Trophoblast cell (in vitro differentiated cells and primary cell): ENCODE measurements at regions not wholly inside any gene's neighbourhood (a gene's known extent, or its start where the extent isn't known, plus 50 kb on each side); places are given as distances from the start of the nearest gene placed in this dataset.

ENCODE experiments used
- DNase-seq, 2 donors: peaks; one replicate each; pipeline ENCODE4 v3.0.0-alpha.2; 2016
- H2AFZ ChIP-seq: 2 replicates; pipeline ENCODE4 v1.6.1; 2013; ENCODE audit warnings: low read length, moderate library complexity, mild to moderate bottlenecking; ENCODE audit not compliant: insufficient read depth, poor library complexity
- H2AK5ac ChIP-seq: 2 replicates; pipeline ENCODE4 v1.6.1; 2013; ENCODE audit warnings: mild to moderate bottlenecking, low read length
- H2BK120ac ChIP-seq: 2 replicates; pipeline ENCODE4 v1.6.1; 2013; ENCODE audit warnings: low read length, mild to moderate bottlenecking, moderate library complexity; ENCODE audit not compliant: insufficient read depth, poor library complexity
- H2BK12ac ChIP-seq: 2 replicates; pipeline ENCODE4 v1.6.1; 2013; ENCODE audit warnings: mild to moderate bottlenecking, low read length, moderate library complexity
- H2BK5ac ChIP-seq: 2 replicates; pipeline ENCODE4 v1.6.1; 2013; ENCODE audit warnings: low read length, low read depth, moderate library complexity, mild to moderate bottlenecking; ENCODE audit not compliant: poor library complexity
- H3K14ac ChIP-seq: 2 replicates; pipeline ENCODE4 v1.6.1; 2013; ENCODE audit warnings: mild to moderate bottlenecking, low read length
- H3K18ac ChIP-seq: 2 replicates; pipeline ENCODE4 v1.6.1; 2013; ENCODE audit warnings: mild to moderate bottlenecking, low read length
- H3K23ac ChIP-seq: 2 replicates; pipeline ENCODE4 v1.6.1; 2013; ENCODE audit warnings: low read length
- H3K27ac ChIP-seq: 2 replicates; pipeline ENCODE4 v1.5.1; 2013; ENCODE audit warnings: low read depth, mild to moderate bottlenecking, inconsistent platforms, low read length, moderate library complexity
- H3K27me3 ChIP-seq: 2 replicates; pipeline ENCODE4 v1.6.1; 2013; ENCODE audit warnings: inconsistent platforms, mild to moderate bottlenecking, low read length, moderate library complexity; ENCODE audit not compliant: insufficient read depth
- H3K36me3 ChIP-seq, 2 experiments: 1 replicate in 1 of 2; 2 replicates in 1 of 2; pipeline ENCODE4 v1.6.1; 2013; ENCODE audit warnings: low read length in 2 of 2, mild to moderate bottlenecking in 2 of 2, moderate library complexity in 1 of 2; ENCODE audit not compliant: insufficient read depth in 2 of 2, control insufficient read depth in 1 of 2
- H3K4ac ChIP-seq: 2 replicates; pipeline ENCODE4 v1.6.1; 2013; ENCODE audit warnings: low read depth, mild to moderate bottlenecking, low read length, moderate library complexity
- H3K4me1 ChIP-seq, 2 experiments: 1 replicate in 1 of 2; 2 replicates in 1 of 2; pipeline ENCODE4 v1.6.1; 2013; ENCODE audit warnings: low read length in 2 of 2, mild to moderate bottlenecking in 2 of 2, moderate library complexity in 1 of 2; ENCODE audit not compliant: insufficient read depth in 2 of 2, control insufficient read depth in 1 of 2
- H3K4me2 ChIP-seq: 2 replicates; pipeline ENCODE4 v1.6.1; 2013; ENCODE audit warnings: inconsistent platforms, mild to moderate bottlenecking, low read length, moderate library complexity
- H3K4me3 ChIP-seq: 2 replicates; pipeline ENCODE4 v1.5.1; 2013; ENCODE audit warnings: mild to moderate bottlenecking, low read depth, low read length, inconsistent platforms
- H3K79me1 ChIP-seq: one replicate; pipeline ENCODE4 v1.6.1; 2013; ENCODE audit warnings: low read length
- H3K79me2 ChIP-seq: 2 replicates; pipeline ENCODE4 v1.6.1; 2013; ENCODE audit warnings: low read length, mild to moderate bottlenecking; ENCODE audit not compliant: control insufficient read depth, insufficient read depth, poor library complexity
- H3K9ac ChIP-seq: 2 replicates; pipeline ENCODE4 v1.6.1; 2013; ENCODE audit warnings: mild to moderate bottlenecking, low read length
- H3K9me3 ChIP-seq: 2 replicates; pipeline ENCODE4 v1.6.1; 2013; ENCODE audit warnings: low read depth, mild to moderate bottlenecking, control low read depth, inconsistent platforms, low read length; ENCODE audit not compliant: insufficient read depth
- H4K12ac ChIP-seq: 2 replicates; pipeline ENCODE4 v1.6.1; 2013; ENCODE audit warnings: low read depth, mild to moderate bottlenecking, low read length, moderate library complexity
- H4K8ac ChIP-seq: 2 replicates; pipeline ENCODE4 v1.6.1; 2013; ENCODE audit warnings: low read depth, mild to moderate bottlenecking, low read length, moderate library complexity
- H4K91ac ChIP-seq: one replicate; pipeline ENCODE4 v1.6.1; 2013; ENCODE audit warnings: low read depth, mild to moderate bottlenecking, low read length, moderate library complexity
- WGBS: extraction: QIAGEN DNeasy Blood & Tissue Kit; methylation state at CpG from one replicate; pipeline ENCODE4 v1.1.7; 2013; ENCODE audit warnings: missing lambda C conversion rate; ENCODE audit not compliant: insufficient read length, insufficient coverage; ENCODE audit errors: extremely low coverage; 5-methylcytosine and 5-hydroxymethylcytosine counted together

GRCh38 chr17:33753452-33753851 lies 460.4 kb upstream of the ASIC2 start:
- H3K23ac ChIP-seq, result no peak overlapping the region
- no peak overlapping the region for H3K18ac ChIP-seq
- H2AK5ac ChIP-seq, result no peak overlapping the region
- no peak overlapping the region for H3K27ac ChIP-seq
- no peak overlapping the region for H3K14ac ChIP-seq
- no peak overlapping the region for H3K9ac ChIP-seq
- H2BK5ac ChIP-seq, result no peak overlapping the region
- no peak for DNase-seq
- no peak overlapping the region for H4K12ac ChIP-seq
- H2BK12ac ChIP-seq, result no peak overlapping the region
- no peak overlapping the region for H3K4me3 ChIP-seq
- H3K4me1 ChIP-seq, result no peaks in the 10 kb centered on the region
- no peaks in the 10 kb centered on the region for H3K27me3 ChIP-seq
- no peaks in the 10 kb centered on the region for H3K36me3 ChIP-seq
- H4K91ac ChIP-seq, result no peak overlapping the region
- H3K4ac ChIP-seq, result no peak overlapping the region
- peaks cover 6% of the 10 kb centered on the region for H3K9me3 ChIP-seq
- H3K4me2 ChIP-seq, result no peak overlapping the region
- H4K8ac ChIP-seq, result no peak overlapping the region
- no CpG with 5 or more reads among the region's 7 CpGs for WGBS
- no peak overlapping the region for H2AFZ ChIP-seq
- no peaks in the 10 kb centered on the region for H3K79me1 ChIP-seq
- H3K79me2 ChIP-seq, result no peaks in the 10 kb centered on the region
- no peak overlapping the region for H2BK120ac ChIP-seq

GRCh38 chr17:33756021-33756420 lies 462.9 kb upstream of the ASIC2 start:
- no peak for DNase-seq
- Histone ChIP-seq H2BK120ac (no peak overlapping the region), H2BK12ac (no peak overlapping the region), H3K79me2 (no peaks in the 10 kb centered on the region), H2AFZ (no peak overlapping the region), H3K4me2 (no peak overlapping the region), H4K91ac (no peak overlapping the region), H3K9ac (no peak overlapping the region), H4K8ac (no peak overlapping the region), H3K4ac (no peak overlapping the region), H3K79me1 (no peaks in the 10 kb centered on the region), H3K4me3 (no peak overlapping the region), H2BK5ac (no peak overlapping the region), H3K14ac (no peak overlapping the region), H3K9me3 (peaks cover 6% of the 10 kb centered on the region), H4K12ac (no peak overlapping the region), H3K23ac (no peak overlapping the region), H3K27me3 (no peaks in the 10 kb centered on the region), H3K27ac (no peak overlapping the region), H3K4me1 (no peaks in the 10 kb centered on the region), H2AK5ac (no peak overlapping the region), H3K18ac (no peak overlapping the region), H3K36me3 (no peaks in the 10 kb centered on the region)
- no CpG with 5 or more reads among the region's 2 CpGs for WGBS

DNA sequence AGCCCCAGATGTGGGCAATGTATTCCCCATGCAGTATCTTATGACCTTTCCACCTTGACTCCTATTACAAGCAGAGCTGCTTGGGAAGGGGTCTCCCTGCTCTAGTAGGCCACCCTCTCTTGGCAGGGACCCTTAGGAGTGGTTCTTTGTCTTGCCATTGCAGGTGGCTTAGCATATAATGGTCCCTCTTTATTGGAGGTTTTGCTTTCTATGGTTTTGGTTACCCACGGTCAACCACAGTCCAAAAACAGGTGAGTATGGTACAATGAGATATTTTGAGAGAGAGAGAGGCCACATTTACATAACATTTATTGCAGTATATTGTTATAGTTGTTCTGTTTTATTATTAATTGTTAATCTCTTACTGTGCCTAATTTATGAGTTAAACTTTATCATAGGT lies 472.8 kb upstream of the ASIC2 start:
- H2AFZ ChIP-seq, result no peak overlapping the region
- H3K79me1 ChIP-seq, result no peaks in the 10 kb centered on the region
- H3K4ac ChIP-seq, result no peak overlapping the region
- H3K79me2 ChIP-seq, result no peaks in the 10 kb centered on the region
- no peak overlapping the region for H4K12ac ChIP-seq
- H3K4me3 ChIP-seq, result no peak overlapping the region
- no peak overlapping the region for H3K23ac ChIP-seq
- H3K14ac ChIP-seq, result no peak overlapping the region
- H2BK120ac ChIP-seq, result no peak overlapping the region
- no peak overlapping the region for H3K27ac ChIP-seq
- no peaks in the 10 kb centered on the region for H3K9me3 ChIP-seq
- H3K36me3 ChIP-seq, result no peaks in the 10 kb centered on the region
- H3K9ac ChIP-seq, result no peak overlapping the region
- no peak overlapping the region for H2AK5ac ChIP-seq
- no peak overlapping the region for H4K8ac ChIP-seq
- no peak overlapping the region for H3K4me2 ChIP-seq
- H2BK5ac ChIP-seq, result no peak overlapping the region
- no peaks in the 10 kb centered on the region for H3K27me3 ChIP-seq
- WGBS, result no CpG with 5 or more reads among the region's 1 CpG
- no peak for DNase-seq
- no peak overlapping the region for H3K18ac ChIP-seq
- no peak overlapping the region for H4K91ac ChIP-seq
- no peak overlapping the region for H2BK12ac ChIP-seq
- no peaks in the 10 kb centered on the region for H3K4me1 ChIP-seq

GRCh38 chr17:33766721-33767120 lies 473.6 kb upstream of the ASIC2 start:
- no peak overlapping the region for H2BK5ac ChIP-seq
- H3K9ac ChIP-seq, result no peak overlapping the region
- no peak overlapping the region for H3K4ac ChIP-seq
- H3K14ac ChIP-seq, result no peak overlapping the region
- no peaks in the 10 kb centered on the region for H3K36me3 ChIP-seq
- H3K4me1 ChIP-seq, result no peaks in the 10 kb centered on the region
- WGBS, result no CpG with 5 or more reads among the region's 3 CpGs
- H2BK12ac ChIP-seq, result no peak overlapping the region
- no peak overlapping the region for H3K4me3 ChIP-seq
- H3K18ac ChIP-seq, result no peak overlapping the region
- H4K91ac ChIP-seq, result no peak overlapping the region
- H4K12ac ChIP-seq, result no peak overlapping the region
- DNase-seq, result no peak
- H2AFZ ChIP-seq, result no peak overlapping the region
- no peak overlapping the region for H2AK5ac ChIP-seq
- H4K8ac ChIP-seq, result no peak overlapping the region
- no peaks in the 10 kb centered on the region for H3K9me3 ChIP-seq
- H3K79me2 ChIP-seq, result no peaks in the 10 kb centered on the region
- no peak overlapping the region for H3K27ac ChIP-seq
- H3K4me2 ChIP-seq, result no peak overlapping the region
- no peak overlapping the region for H2BK120ac ChIP-seq
- no peaks in the 10 kb centered on the region for H3K79me1 ChIP-seq
- no peak overlapping the region for H3K23ac ChIP-seq
- H3K27me3 ChIP-seq, result no peaks in the 10 kb centered on the region
